GM19099 (cell line): ENCODE measurements at regions not wholly inside any gene's neighbourhood (a gene's known extent, or its start where the extent isn't known, plus 50 kb on each side); places are given as distances from the start of the nearest gene placed in this dataset.

Experiments
- POLR2A ChIP-seq: IDR thresholded peaks from 3 replicates; pipeline ENCODE4 v1.6.1; 2011; ENCODE audit warnings: low read depth; ENCODE audit not compliant: insufficient read length; ENCODE audit errors: extremely low read depth

DNA sequence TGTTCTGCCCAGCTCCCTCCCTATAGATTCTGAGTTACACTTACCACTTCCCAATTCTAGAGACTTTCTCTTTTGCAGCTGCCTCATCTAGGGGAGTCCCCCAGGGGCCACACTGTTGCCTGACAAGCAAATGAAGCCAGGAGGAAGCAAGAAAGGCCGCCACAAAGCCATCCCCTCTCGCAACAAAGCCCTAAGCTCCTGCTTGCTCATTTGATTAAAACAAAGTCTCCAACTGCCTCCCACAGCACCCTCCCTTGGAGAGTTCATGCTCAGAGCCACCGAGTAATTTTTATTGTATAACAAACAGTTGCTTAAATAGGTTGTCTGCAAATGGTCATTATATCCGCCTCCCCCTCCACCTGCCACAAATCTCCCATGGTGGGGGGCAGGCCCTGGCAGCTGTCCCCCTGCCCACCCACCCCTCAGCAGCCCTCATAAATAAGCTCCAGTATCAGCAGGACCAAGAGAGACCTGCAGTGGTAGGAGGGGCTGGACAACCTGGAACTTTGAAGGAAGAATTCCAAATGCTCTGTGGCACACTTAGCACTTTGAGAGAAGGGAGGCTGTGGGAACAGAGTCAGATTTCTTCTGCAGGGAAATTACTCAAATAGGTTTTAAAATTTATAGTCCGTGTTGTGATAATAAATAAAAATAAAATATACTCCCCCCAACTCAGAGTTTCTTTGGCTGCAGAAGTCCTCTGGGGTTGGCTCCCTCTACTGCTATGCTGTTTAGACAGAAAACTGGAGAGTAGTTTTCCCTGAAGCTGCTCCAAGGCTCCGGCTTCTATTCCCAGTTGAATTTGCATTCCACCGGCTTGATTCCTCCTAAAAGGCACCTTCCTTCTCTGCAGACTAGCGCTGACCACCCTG, 237.5 kb downstream of the TTLL7 start:
- TF ChIP-seq POLR2A: no peak

DNA sequence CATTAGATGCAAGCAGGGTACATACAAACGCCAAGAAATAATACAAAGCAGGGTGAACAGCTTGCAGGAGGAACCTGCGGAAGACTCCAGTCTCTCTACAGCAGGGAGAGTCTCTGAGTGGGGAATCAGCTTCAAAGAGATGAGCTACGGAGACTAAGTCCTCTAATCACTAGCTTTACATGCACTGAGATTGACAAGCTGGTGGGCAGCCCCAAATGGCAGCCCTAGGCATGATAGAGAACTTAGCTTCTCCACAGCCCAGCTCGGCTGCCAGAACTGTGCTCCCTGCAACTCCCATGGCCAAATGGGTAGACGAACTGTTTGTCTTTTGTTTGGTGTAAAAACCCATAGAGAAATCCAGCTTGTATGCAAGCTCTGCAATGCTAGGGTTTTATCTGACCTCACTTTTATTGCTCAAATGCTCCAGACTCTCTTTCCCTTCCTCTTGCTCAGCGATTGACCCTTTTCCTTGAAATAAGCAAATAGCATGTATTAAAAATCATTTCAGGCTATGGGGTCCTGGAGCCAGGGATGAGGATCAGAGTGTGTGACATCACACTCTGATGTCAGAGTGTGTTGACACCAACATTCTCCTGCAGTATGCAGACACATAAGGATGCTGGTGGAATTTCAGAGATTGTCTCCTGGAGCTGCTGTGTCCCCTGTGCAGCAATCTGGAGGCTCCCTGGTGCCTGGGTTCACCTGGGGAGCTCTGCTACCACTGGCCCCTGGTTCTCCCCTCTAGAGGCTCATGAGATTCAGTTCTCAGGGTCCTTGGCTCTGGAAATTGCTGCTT, 238.5 kb downstream of the TTLL7 start:
- no peak for TF ChIP-seq POLR2A

DNA sequence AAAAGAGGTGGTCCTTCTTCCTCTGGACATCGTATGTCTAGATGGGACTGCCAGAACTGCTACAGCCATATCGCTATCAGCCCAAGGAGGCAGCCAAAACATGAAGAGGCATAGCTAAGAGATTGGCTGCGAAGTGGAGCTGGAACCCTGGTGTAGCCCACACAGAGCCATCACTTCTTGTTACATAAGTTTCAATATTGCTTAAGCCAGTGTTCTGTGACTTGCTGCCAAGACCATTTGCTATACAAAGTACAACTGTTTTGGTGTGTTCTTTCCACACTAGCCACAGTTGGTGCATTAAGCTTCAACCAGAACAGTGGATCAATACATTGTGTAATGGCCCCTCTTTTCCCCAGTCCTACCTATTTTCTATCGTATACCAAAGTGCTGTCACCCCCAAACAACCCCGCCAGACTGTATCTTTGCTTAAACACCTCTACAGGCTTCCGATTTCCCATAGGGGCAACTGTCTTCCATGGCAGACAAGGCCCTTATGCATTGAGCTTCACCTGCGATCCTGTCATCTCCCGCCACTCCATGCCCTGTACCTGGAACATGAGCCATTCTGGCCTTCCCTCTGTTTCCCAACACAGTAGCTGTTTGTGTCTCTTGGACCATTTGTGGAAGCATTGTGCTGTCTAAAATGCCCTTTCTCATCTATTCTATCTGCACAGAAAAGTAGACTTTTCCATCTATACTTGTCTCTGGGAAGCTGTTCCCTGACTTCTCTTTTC, 241.8 kb downstream of the TTLL7 start:
- no peak for TF ChIP-seq POLR2A

DNA sequence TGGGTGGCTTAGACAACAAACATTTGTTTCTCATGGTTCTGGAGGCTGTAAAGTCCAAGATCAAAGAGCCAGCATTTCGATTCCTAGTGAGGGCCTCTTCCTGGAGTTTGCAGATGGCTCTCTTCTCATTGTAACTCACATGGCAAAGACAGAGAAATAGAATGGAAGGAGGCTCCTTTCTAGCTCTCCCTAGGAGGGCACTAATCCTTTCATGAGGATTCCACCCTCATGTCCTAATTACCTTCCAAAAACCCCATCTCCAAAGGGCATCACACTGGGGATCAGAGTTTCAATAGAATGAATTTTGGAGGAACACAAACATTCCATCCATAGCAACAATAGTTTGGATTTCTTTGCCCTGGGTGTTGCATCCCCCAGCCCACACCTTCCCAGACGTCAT, 247.3 kb downstream of the TTLL7 start:
- no peak for TF ChIP-seq POLR2A

DNA sequence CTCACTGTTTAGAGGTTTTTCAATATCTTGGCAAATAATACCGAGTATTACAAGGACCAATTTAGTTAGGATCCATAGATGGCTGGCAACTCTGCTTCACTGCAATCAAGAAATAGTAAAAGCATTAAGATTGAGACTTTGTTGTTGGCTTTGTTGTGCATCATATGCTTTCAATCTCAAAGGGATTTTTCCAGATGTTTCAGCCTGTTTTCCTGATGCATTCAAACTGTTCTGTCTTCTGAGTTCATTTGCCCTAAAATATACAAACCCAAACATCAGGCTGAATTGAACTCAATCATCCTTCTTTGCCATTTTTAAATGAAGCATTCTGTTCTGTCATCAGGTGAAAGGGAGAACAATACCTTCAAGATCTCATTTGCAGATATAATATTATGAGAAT, 248.7 kb downstream of the TTLL7 start:
- TF ChIP-seq POLR2A: no peak

DNA sequence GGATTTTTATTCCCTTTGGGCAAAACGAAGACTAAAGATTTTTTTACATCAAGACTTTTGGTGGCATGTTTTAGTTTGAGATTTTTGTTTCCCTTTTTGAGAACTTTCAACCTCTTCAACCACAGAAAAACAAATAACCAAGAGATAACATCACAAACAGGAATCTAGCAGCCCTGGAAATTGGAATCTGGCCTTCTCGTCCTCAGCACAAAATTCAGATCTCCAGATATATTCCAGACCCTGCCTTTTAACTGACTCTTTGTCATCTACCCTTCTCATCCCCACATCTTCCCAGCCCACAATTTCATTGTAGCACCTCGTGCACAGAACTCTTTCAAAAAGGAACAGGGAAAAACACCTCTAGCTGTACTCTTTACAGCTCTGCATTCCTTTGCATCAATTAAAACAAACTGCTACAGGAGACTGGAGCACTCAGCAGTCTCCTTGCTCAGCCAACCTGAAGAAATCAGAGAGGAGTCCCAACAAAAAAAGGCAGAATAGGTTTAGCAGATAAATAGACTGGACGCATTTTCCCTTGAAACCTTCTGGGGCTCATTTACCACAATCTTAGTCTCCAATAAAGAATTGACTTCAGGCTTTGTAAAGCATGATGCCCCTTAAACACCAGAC, 251.0 kb downstream of the TTLL7 start:
- no peak for TF ChIP-seq POLR2A

DNA sequence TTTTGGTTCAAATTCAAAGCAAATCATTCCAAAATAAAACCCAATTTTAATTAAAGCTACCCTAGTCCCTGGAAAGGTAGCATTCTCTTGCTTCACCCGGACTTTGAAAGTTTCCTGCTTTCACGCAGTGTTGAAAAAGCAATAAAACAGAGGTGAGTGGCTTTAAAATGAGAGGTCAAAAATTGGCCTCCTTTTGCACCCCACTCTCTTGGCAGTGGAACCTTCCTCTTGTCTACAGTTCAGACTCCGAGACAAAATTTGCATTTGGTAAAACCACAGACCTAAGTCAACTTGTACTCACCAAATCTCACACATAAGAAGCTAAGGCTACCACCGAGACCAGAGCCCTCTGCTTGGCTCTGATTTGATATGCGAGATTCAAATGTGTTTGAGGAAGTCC, 252.7 kb downstream of the TTLL7 start:
- TF ChIP-seq POLR2A: no peak

DNA sequence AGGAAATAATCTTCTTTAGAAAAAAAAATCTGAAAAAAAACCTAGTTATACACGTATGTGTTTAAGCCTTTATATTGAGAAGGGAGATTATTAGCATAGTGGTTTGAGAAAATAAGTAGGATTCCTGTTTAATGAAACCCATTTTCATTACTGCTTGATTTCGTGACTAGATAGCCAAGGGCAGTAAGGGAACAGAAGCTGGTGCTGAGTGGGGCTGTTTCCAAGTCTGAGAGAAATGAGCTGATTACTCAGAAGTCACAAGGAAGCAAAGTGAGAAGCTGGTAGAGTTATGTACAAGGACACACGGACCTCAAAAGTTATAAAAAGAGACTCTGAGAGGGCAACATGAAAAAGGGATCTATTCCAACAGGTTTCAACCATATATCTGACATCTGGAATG, 256.5 kb downstream of the TTLL7 start:
- no peak for TF ChIP-seq POLR2A

DNA sequence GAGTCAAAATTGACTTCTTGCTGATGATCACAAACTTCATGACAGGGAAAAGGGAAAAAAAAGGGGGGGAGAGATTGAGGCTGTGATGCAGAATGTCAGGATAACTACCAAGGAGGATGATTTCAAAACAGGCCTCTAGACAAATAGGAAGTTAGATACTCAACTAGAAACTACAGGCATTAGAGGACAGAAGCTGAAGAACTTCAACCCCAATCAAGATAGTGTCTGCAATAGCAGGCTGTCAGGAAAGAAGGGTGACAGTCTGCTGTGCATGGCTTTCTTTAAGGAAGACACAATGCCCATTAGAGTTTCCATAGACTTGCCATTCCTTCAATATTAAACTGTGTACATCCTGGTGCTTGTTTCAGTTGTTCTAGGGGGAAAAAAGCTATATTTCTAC, 257.2 kb downstream of the TTLL7 start:
- TF ChIP-seq POLR2A: no peak

DNA sequence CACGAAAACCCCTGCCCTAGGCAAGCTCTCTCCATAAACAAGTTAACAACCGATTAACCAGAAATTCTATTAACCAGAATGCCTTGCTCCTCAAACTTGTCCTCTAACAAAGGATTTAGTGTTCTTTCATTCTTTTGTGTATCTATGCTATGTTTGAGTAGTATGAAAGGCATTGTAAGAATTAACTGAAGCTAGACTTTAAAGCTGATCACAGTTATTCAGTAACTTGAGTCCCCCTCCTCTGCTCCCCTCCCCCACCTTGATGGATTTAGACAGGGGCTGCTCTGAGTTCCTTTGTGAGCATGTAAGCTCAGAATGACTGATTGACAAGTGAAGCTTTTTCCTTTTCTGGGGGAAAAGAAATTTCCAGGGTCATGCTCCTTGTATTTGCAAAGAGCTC, 257.6 kb downstream of the TTLL7 start:
- no peak for TF ChIP-seq POLR2A

DNA sequence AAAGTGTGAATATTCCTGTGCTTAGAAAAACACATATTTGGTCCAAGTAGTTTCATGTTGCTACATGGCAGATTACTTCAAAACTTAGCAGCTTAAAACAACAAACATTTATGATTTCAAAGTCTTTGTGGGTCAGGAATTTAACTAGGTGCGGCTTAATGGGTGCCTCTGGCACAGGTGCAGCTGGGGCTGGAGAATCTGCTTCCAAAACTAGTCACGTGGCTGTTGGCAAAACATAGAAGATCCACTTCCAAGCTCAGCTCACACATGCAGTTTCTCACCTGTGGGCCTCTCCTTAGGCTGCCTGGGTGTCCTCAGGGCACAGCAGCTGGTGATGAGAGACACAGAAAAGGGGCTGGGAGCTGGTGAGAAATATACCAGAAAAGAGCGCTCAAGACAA, 263.4 kb downstream of the TTLL7 start:
- TF ChIP-seq POLR2A: no peak

DNA sequence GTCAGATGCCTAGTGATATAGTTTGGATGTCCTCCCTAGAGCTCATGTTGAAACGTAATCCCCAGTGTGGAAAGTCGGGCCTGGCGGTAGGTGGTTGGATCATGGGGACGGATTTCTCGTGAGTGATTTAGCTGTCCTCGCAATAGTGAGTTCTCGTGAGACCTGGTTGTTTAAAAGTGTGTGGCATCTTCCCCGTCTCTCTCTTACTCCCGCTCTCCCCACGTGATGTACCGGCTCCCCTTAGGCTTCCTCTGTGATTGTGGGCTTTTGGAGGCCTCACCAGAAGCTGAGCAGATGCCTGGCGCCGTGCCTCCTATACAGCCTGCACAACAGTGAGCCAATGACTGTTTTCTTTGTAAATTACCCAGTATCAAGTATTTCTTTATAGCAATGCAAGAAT, 264.5 kb downstream of the TTLL7 start:
- TF ChIP-seq POLR2A: no peak

DNA sequence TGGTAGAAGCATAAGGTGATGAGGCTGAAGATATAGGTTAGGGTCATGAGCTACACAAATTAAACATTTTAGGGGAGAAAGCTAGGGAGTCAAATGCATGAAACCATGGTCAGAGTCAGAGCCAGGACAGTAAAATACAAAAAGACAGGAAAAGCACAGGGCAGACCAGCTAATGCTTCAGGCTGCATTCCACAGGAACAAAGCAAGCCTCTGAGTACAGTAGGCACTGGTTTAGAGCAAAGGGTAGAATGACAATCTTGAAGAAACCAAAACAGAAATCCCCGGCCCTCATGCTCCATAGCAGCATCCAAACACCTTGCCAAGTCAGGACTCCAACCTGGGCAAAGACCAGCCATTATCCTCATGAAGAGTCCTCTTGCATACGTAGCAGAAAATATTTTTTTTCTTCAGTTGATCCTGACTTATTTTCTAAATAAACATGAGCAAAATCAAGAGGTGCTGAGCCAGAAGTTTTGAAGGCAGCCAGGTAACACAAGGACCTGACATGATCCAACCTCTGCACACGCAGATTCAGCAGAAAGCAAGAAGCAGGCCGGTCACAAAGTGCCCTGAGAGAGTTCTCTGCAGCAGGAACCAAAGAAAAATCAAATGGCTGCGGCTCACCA, 273.1 kb downstream of the TTLL7 start:
- no peak for TF ChIP-seq POLR2A

DNA sequence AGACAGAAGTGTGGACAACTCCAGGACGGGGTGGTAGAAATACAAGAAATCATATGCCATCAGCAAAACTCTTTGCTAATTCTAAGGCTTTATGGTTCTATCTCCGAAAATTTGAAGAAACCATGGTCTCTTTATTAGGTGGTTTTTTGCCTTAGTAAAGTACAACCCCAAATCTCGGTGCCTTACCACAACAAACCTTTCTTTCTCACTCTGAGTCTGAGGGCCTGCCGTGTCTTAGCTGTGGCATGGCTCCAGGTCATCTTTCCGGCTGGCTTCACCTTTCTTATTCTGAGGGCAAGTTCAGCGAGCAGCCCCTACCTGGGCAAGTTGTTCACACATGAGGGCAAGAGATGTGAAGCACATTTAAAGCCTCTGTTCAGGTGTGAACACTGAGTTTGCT, 280.6 kb downstream of the TTLL7 start:
- no peak for TF ChIP-seq POLR2A

DNA sequence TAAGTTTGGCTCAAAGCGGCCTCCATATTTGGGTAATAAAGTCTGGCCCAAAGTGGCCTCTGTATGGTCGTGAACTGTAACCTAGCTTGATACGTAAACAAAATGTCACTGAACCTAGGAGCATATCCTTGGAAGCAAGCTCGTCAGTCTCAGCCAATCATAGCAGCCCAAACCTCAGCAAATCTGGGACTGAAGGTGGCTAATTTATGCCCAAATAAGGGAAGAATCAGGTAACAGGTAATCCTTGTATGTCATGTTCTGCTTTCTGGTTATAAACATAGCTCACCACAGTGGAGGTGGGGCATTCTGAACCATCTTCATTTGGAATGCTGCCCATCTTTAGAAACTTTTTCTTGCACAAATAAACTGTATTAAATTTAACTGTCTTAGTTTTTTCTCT, 281.1 kb downstream of the TTLL7 start:
- no peak for TF ChIP-seq POLR2A

DNA sequence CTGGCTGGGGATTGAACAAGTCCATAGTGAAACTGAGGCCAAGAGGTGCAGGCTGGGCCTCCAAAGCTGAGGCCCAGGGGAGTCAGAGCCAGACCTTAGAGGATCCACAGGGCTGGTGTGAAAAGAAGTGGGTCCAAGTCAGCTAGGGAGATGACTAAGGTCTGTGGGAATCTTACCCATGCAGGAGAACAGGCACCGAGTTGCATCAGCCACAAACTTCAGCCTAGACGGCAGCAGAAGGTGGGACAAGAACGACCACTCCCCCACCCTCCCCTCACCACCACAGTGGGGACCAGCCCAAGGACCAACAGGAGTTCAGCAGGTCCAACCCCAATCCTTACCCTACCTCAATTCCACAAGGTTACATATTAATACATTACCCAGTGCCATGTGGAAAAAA, 282.3 kb downstream of the TTLL7 start:
- TF ChIP-seq POLR2A: no peak
